Ecto neural progenitor cell (in vitro differentiated cells): ENCODE measurements at regions not wholly inside any gene's neighbourhood (a gene's known extent, or its start where the extent isn't known, plus 50 kb on each side); places are given as distances from the start of the nearest gene placed in this dataset.

Source experiments
- DNase-seq: peaks from one replicate; pipeline ENCODE4 v3.0.0-alpha.2; 2018; ENCODE audit warnings: low spot score

GRCh38 chr16:86018487-86018886 is 119.5 kb downstream of the IRF8 start:
- peak; percentile 43 for DNase-seq

GRCh38 chr16:86018941-86019340 is 120.0 kb downstream of the IRF8 start:
- peak; percentile 29 for DNase-seq

GRCh38 chr16:86019446-86020047 is 120.6 kb downstream of the IRF8 start:
- peak; percentile 55 for DNase-seq

GRCh38 chr16:86020971-86021370 is 122.0 kb downstream of the IRF8 start:
- peak; percentile 29 for DNase-seq

- DNase-seq: no peak
Measured at GRCh38 chr16:86022381-86022960, 123.5 kb downstream of the IRF8 start.

GRCh38 chr16:86024210-86024609 is 125.2 kb downstream of the IRF8 start:
- no peak for DNase-seq

GRCh38 chr16:86025706-86026105 is 126.7 kb downstream of the IRF8 start:
- DNase-seq: peak; percentile 45

GRCh38 chr16:86026171-86026910 is 127.4 kb downstream of the IRF8 start:
- DNase-seq: peak; percentile 43

- no peak for DNase-seq
Measured at GRCh38 chr16:86026916-86027315, 128.0 kb downstream of the IRF8 start.

- peak; percentile 17 for DNase-seq
Measured at GRCh38 chr16:86027373-86028126, 128.6 kb downstream of the IRF8 start.

GRCh38 chr16:86029131-86029741 is 130.3 kb downstream of the IRF8 start:
- peak; percentile 53 for DNase-seq

GRCh38 chr16:86030116-86030515 is 131.2 kb downstream of the IRF8 start:
- DNase-seq: peak; percentile 26

- DNase-seq: peak; percentile 38
Measured at GRCh38 chr16:86031141-86031678, 132.2 kb downstream of the IRF8 start.

- DNase-seq: peak; percentile 76
Measured at GRCh38 chr16:86033016-86033474, 134.1 kb downstream of the IRF8 start.

GRCh38 chr16:86033971-86034370 is 135.0 kb downstream of the IRF8 start:
- peak; percentile 38 for DNase-seq

- DNase-seq: peak; percentile 49
Measured at GRCh38 chr16:86034421-86034919, 135.5 kb downstream of the IRF8 start.

- no peak for DNase-seq
Measured at GRCh38 chr16:86035906-86036305, 136.9 kb downstream of the IRF8 start.

- no peak for DNase-seq
Measured at GRCh38 chr16:86037999-86038925, 139.3 kb downstream of the IRF8 start.

- DNase-seq: no peak
Measured at GRCh38 chr16:86038926-86039310, 140.0 kb downstream of the IRF8 start.

- DNase-seq: no peak
Measured at GRCh38 chr16:86039606-86040005, 140.6 kb downstream of the IRF8 start.
